Activated naive CD4-positive, alpha-beta T cell treated with anti-CD3 and anti-CD28 coated beads for 36 hours (primary cell): ENCODE measurements at regions not wholly inside any gene's neighbourhood (a gene's known extent, or its start where the extent isn't known, plus 50 kb on each side); places are given as distances from the start of the nearest gene placed in this dataset.
"Not testable (repeated sequence)": the region's sequence is repeated elsewhere in the genome, so short reads cannot be mapped to it uniquely, and the experiment has no call there.

ENCODE experiments used
- CTCF ChIA-PET: fragments of 350-600 bp; sonication (Branson Sonifier 250); formaldehyde crosslinking; loops from one replicate; lab custom pipeline; 2021; ENCODE audit warnings: antibody characterized with exemption; lab: Charles Lee
- DNase-seq: peaks from one replicate; pipeline ENCODE4 v3.0.0-alpha.2; 2020
- H3K27ac Mint-ChIP-seq: one replicate; pipeline ENCODE4 v1.8.0; 2021; ENCODE audit warnings: mild to moderate bottlenecking, mixed read lengths
- H3K27me3 Mint-ChIP-seq: one replicate; pipeline ENCODE4 v1.8.0; 2021; ENCODE audit warnings: low read depth, mixed read lengths
- H3K36me3 Mint-ChIP-seq: one replicate; pipeline ENCODE4 v1.8.0; 2021; ENCODE audit warnings: low read depth, mixed read lengths
- H3K4me1 Mint-ChIP-seq: one replicate; pipeline ENCODE4 v1.8.0; 2021; ENCODE audit warnings: low read depth, mixed read lengths
- H3K4me3 Mint-ChIP-seq: one replicate; pipeline ENCODE4 v1.8.0; 2021; ENCODE audit warnings: mild to moderate bottlenecking, moderate library complexity, mixed read lengths
- H3K9me3 Mint-ChIP-seq: one replicate; pipeline ENCODE4 v1.8.0; 2021; ENCODE audit warnings: mixed read lengths
- intact Hi-C: fragments of 100-400 bp; cut with micrococcal nuclease; formaldehyde crosslinking; loops from one replicate; pipeline ENCODE4 v1.15.1; 2023

GRCh38 chr11:121358760-121359159 lies 66.2 kb downstream of the SC5D start:
- Mint-ChIP-seq H3K9me3 (no peaks in the 10 kb centered on the region), H3K4me1 (no peaks in the 10 kb centered on the region), H3K27me3 (no peaks in the 10 kb centered on the region), H3K4me3 (no peak overlapping the region), H3K27ac (no peak overlapping the region), H3K36me3 (no peaks in the 10 kb centered on the region)
- no peak for DNase-seq
- intact Hi-C loops = no loop called here
- CTCF ChIA-PET = interaction anchor here (0.9 to 1.3 kb wide), 4 partner anchors 10 to 63 kb away, joined by 3 to 6 read pairs (median 4); no protein-coding TSS in a partner anchor

GRCh38 chr11:121359591-121359990 lies 67.0 kb downstream of the SC5D start:
- CTCF ChIA-PET = interaction anchor here (1.3 kb wide), 1 partner anchor 9 kb away, joined by 4 read pairs; no protein-coding TSS in a partner anchor
- DNase-seq = no peak
- H3K9me3 Mint-ChIP-seq = no peaks in the 10 kb centered on the region
- H3K4me3 Mint-ChIP-seq = no peak overlapping the region
- H3K27ac Mint-ChIP-seq = peak overlapping the region; percentile 13
- intact Hi-C loops = no loop called here
- no peaks in the 10 kb centered on the region for H3K36me3 Mint-ChIP-seq
- H3K4me1 Mint-ChIP-seq = no peaks in the 10 kb centered on the region
- H3K27me3 Mint-ChIP-seq = no peaks in the 10 kb centered on the region

- intact Hi-C loops, DNase-seq, H3K27ac Mint-ChIP-seq, H3K27me3 Mint-ChIP-seq, H3K36me3 Mint-ChIP-seq, H3K9me3 Mint-ChIP-seq, H3K4me3 Mint-ChIP-seq, CTCF ChIA-PET: not testable (repeated sequence)
- H3K4me1 Mint-ChIP-seq = peaks cover 12% of the 10 kb centered on the region
Measured at GRCh38 chr11:121362955-121363354, 70.4 kb downstream of the SC5D start.

- H3K4me1 Mint-ChIP-seq = peaks cover 31% of the 10 kb centered on the region
- no peak overlapping the region for H3K4me3 Mint-ChIP-seq
- no peaks in the 10 kb centered on the region for H3K9me3 Mint-ChIP-seq
- no peaks in the 10 kb centered on the region for H3K27me3 Mint-ChIP-seq
- H3K27ac Mint-ChIP-seq = no peak overlapping the region
- intact Hi-C loops = no loop called here
- no peak for DNase-seq
- H3K36me3 Mint-ChIP-seq = no peaks in the 10 kb centered on the region
- CTCF ChIA-PET = interaction anchor here (0.6 to 1.3 kb wide), 3 partner anchors 15 to 1629 kb away, joined by 3 to 5 read pairs (median 3); no protein-coding TSS in a partner anchor
Measured at GRCh38 chr11:121365304-121365703, 72.7 kb downstream of the SC5D start.

- Mint-ChIP-seq H3K27me3 (no peaks in the 10 kb centered on the region), H3K9me3 (peaks cover 1% of the 10 kb centered on the region), H3K4me1 (peaks cover 37% of the 10 kb centered on the region), H3K27ac (no peak overlapping the region), H3K36me3 (no peaks in the 10 kb centered on the region), H3K4me3 (no peak overlapping the region)
- intact Hi-C loops = loop anchor here (2.0 kb wide), 1 partner anchor 37 kb away; no protein-coding TSS in a partner anchor
- CTCF ChIA-PET = interaction anchor here (0.6 to 1.3 kb wide), 3 partner anchors 39 to 1628 kb away, joined by 4 to 5 read pairs (median 5); no protein-coding TSS in a partner anchor
- DNase-seq = no peak
Measured at GRCh38 chr11:121366038-121366437, 73.5 kb downstream of the SC5D start.

GRCh38 chr11:121367001-121367843 lies 74.7 kb downstream of the SC5D start:
- H3K27me3 Mint-ChIP-seq = no peaks in the 10 kb centered on the region
- intact Hi-C loops = loop anchor here (2.0 kb wide), 1 partner anchor 38 kb away; no protein-coding TSS in a partner anchor
- H3K4me1 Mint-ChIP-seq = peaks cover 42% of the 10 kb centered on the region

GRCh38 chr11:121367844-121368225 lies 75.3 kb downstream of the SC5D start:
- H3K4me1 Mint-ChIP-seq = peaks cover 46% of the 10 kb centered on the region
- intact Hi-C loops = loop anchor here (2.0 kb wide), 1 partner anchor 39 kb away; no protein-coding TSS in a partner anchor
- DNase-seq = no peak
- peak overlapping the region; percentile 54 for H3K4me3 Mint-ChIP-seq
- CTCF ChIA-PET = interaction anchor here (0.6 to 1.7 kb wide), 9 partner anchors 9 to 364 kb away, joined by 3 to 4 read pairs (median 3); no protein-coding TSS in a partner anchor
- H3K27ac Mint-ChIP-seq = no peak overlapping the region
- H3K36me3 Mint-ChIP-seq = no peaks in the 10 kb centered on the region
- no peaks in the 10 kb centered on the region for H3K27me3 Mint-ChIP-seq
- peaks cover 1% of the 10 kb centered on the region for H3K9me3 Mint-ChIP-seq

More at GRCh38 chr11:121367001-121367843, 74.7 kb downstream of the SC5D start:
- DNase-seq = peak; percentile 54
- H3K9me3 Mint-ChIP-seq = peaks cover 1% of the 10 kb centered on the region
- H3K27ac Mint-ChIP-seq = peak overlapping the region; percentile 48
- CTCF ChIA-PET = interaction anchor here (0.6 to 1.7 kb wide), 10 partner anchors 12 to 364 kb away, joined by 3 to 4 read pairs (median 3); no protein-coding TSS in a partner anchor
- peak overlapping the region; percentile 54 for H3K4me3 Mint-ChIP-seq
- no peaks in the 10 kb centered on the region for H3K36me3 Mint-ChIP-seq

- Mint-ChIP-seq H3K36me3 (no peaks in the 10 kb centered on the region), H3K4me3 (no peak overlapping the region), H3K27ac (peak overlapping the region; percentile 38), H3K27me3 (no peaks in the 10 kb centered on the region), H3K9me3 (peaks cover 1% of the 10 kb centered on the region), H3K4me1 (peaks cover 54% of the 10 kb centered on the region)
- DNase-seq = no peak
- CTCF ChIA-PET = interaction anchor here (0.6 to 1.7 kb wide), 6 partner anchors 10 to 140 kb away, joined by 3 to 4 read pairs (median 3); no protein-coding TSS in a partner anchor
- intact Hi-C loops = loop anchor here (1.0 kb wide), 1 partner anchor 10 kb away; no protein-coding TSS in a partner anchor
Measured at GRCh38 chr11:121368364-121369240, 76.0 kb downstream of the SC5D start.

DNA sequence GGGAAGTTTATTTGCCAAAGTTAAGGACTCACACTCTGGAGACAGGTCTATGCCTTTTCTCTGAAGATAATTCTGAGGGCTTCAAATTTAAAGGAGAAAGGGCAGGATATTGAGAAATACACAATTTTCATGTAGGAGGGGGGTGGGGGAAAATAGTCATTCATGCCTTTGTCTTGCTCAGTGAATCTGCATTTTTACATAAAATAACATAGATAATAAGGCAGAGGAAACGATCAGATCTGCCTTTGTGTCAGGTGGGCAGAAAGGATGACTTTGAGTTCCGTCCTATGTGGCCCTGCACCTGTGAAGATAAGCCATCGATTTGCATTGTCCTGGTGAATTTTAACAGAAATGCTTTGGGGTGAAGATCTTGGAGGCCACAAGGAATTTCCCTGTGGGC lies 76.8 kb downstream of the SC5D start:
- CTCF ChIA-PET = interaction anchor here (0.7 to 1.4 kb wide), 4 partner anchors 10 to 222 kb away, joined by 3 to 4 read pairs (median 3); no protein-coding TSS in a partner anchor
- Mint-ChIP-seq H3K27me3 (no peaks in the 10 kb centered on the region), H3K36me3 (no peaks in the 10 kb centered on the region), H3K9me3 (peaks cover 1% of the 10 kb centered on the region), H3K4me1 (peaks cover 59% of the 10 kb centered on the region), H3K4me3 (no peak overlapping the region), H3K27ac (no peak overlapping the region)
- no peak for DNase-seq
- intact Hi-C loops = loop anchor here (1.0 kb wide), 1 partner anchor 9 kb away; no protein-coding TSS in a partner anchor

DNA sequence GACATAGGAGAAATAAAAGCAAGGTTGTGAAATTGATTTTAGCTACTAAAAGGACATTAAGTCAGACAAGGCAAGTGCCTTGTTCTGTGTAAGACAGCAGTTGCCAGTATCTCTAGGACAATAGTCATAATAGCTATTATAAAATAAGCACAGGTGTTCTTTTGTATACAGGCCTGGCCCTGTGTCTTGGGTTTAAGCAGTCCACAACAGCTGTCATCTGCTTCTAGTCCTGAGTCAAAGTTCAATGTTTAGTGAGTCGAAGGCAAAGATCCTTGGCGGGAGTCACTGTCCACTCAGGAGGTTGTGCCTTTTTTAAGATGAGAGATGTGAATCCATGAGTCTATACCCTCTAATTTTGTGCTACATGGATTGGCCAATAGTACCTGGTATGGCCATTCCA lies 79.5 kb downstream of the SC5D start:
- intact Hi-C loops = loop anchor here (2.0 kb wide), 1 partner anchor 39 kb away; no protein-coding TSS in a partner anchor
- H3K27me3 Mint-ChIP-seq = no peaks in the 10 kb centered on the region
- CTCF ChIA-PET = no interaction called here
- H3K4me3 Mint-ChIP-seq = no peak overlapping the region
- H3K27ac Mint-ChIP-seq = no peak overlapping the region
- peaks cover 75% of the 10 kb centered on the region for H3K4me1 Mint-ChIP-seq
- peaks cover 1% of the 10 kb centered on the region for H3K9me3 Mint-ChIP-seq
- H3K36me3 Mint-ChIP-seq = no peaks in the 10 kb centered on the region
- no peak for DNase-seq

- peaks cover 73% of the 10 kb centered on the region for H3K4me1 Mint-ChIP-seq
- peaks cover 1% of the 10 kb centered on the region for H3K9me3 Mint-ChIP-seq
- H3K27ac Mint-ChIP-seq = no peak overlapping the region
- DNase-seq = peak; percentile 26
- H3K4me3 Mint-ChIP-seq = peak overlapping the region; percentile 17
- intact Hi-C loops = loop anchor here (1.0 to 2.0 kb wide), 2 partner anchors 38 to 71 kb away; no protein-coding TSS in a partner anchor
- no peaks in the 10 kb centered on the region for H3K36me3 Mint-ChIP-seq
- H3K27me3 Mint-ChIP-seq = no peaks in the 10 kb centered on the region
- CTCF ChIA-PET = interaction anchor here (0.8 to 0.9 kb wide), 2 partner anchors 10 to 37 kb away, joined by 3 read pairs; no protein-coding TSS in a partner anchor
Measured at GRCh38 chr11:121372671-121373429, 79.3 kb upstream of the SORL1 start.
